Eye (tissue), 1 donor: ENCODE measurements at regions not wholly inside any gene's neighbourhood (a gene's known extent, or its start where the extent isn't known, plus 50 kb on each side); places are given as distances from the start of the nearest gene placed in this dataset.

Experiments used
- DNase-seq: peaks from one replicate; pipeline ENCODE4 v3.0.0-alpha.2; 2015

GRCh38 chr11:37560991-37561390 lies 963.0 kb upstream of the RAG2 start:
- DNase-seq: no peak

GRCh38 chr11:37560346-37560745 lies 962.3 kb upstream of the RAG2 start:
- no peak for DNase-seq

GRCh38 chr11:37558619-37559210 lies 960.7 kb upstream of the RAG2 start:
- no peak for DNase-seq

GRCh38 chr11:37557990-37558389 lies 960.0 kb upstream of the RAG2 start:
- peak; percentile 2 for DNase-seq

GRCh38 chr11:37552284-37552683 lies 954.2 kb upstream of the RAG2 start:
- DNase-seq: no peak

GRCh38 chr11:37544491-37544890 lies 946.5 kb upstream of the RAG2 start:
- DNase-seq: no peak

GRCh38 chr11:37533830-37534229 lies 935.8 kb upstream of the RAG2 start:
- no peak for DNase-seq

- DNase-seq: no peak
Measured at GRCh38 chr11:37533087-37533486, 935.1 kb upstream of the RAG2 start.

GRCh38 chr11:37532271-37532670 lies 934.2 kb upstream of the RAG2 start:
- no peak for DNase-seq

GRCh38 chr11:37527545-37527944 lies 929.5 kb upstream of the RAG2 start:
- no peak for DNase-seq

- DNase-seq: no peak
Measured at GRCh38 chr11:37525336-37525735, 927.3 kb upstream of the RAG2 start.

- no peak for DNase-seq
Measured at GRCh38 chr11:37519781-37520180, 921.7 kb upstream of the RAG2 start.

GRCh38 chr11:37512156-37512780 lies 914.2 kb upstream of the RAG2 start:
- no peak for DNase-seq

GRCh38 chr11:37511425-37511933 lies 913.4 kb upstream of the RAG2 start:
- peak; percentile 8 for DNase-seq

GRCh38 chr11:37509506-37509905 lies 911.5 kb upstream of the RAG2 start:
- DNase-seq: no peak

GRCh38 chr11:37506531-37506930 lies 908.5 kb upstream of the RAG2 start:
- DNase-seq: no peak

- DNase-seq: no peak
Measured at GRCh38 chr11:37505406-37505805, 907.4 kb upstream of the RAG2 start.

- DNase-seq: peak; percentile 29
Measured at GRCh38 chr11:37504921-37505320, 906.9 kb upstream of the RAG2 start.

- peak; percentile 63 for DNase-seq
Measured at GRCh38 chr11:37504060-37504611, 906.1 kb upstream of the RAG2 start.

- DNase-seq: peak; percentile 55
Measured at GRCh38 chr11:37503411-37504059, 905.5 kb upstream of the RAG2 start.

- DNase-seq: no peak
Measured at GRCh38 chr11:37502202-37502601, 904.2 kb upstream of the RAG2 start.

- no peak for DNase-seq
Measured at GRCh38 chr11:37500425-37500824, 902.4 kb upstream of the RAG2 start.

GRCh38 chr11:37497326-37497725 lies 899.3 kb upstream of the RAG2 start:
- DNase-seq: no peak

- DNase-seq: no peak
Measured at GRCh38 chr11:37496201-37496600, 898.2 kb upstream of the RAG2 start.
